Kidney (tissue), 13 donors: ENCODE measurements at regions not wholly inside any gene's neighbourhood (a gene's known extent, or its start where the extent isn't known, plus 50 kb on each side); places are given as distances from the start of the nearest gene placed in this dataset.

Experiments used
- DNase-seq, 5 donors: peaks; one replicate each; pipeline ENCODE4 v3.0.0-alpha.2; 2013 to 2020
- FAIRE-seq: peaks from 2 replicates; lab custom pipeline; 2012; peaks lifted over from hg19 to GRCh38; lab: Jason Lieb, UNC
- H3K27ac ChIP-seq, 2 donors: one replicate each; pipeline ENCODE4 v1.7.0; 2013; ENCODE audit warnings: low read depth in 2 of 2, low read length in 2 of 2, inconsistent platforms in 1 of 2
- H3K27me3 ChIP-seq: one replicate; pipeline ENCODE4 v1.7.1; 2013; ENCODE audit warnings: low read length, inconsistent platforms; ENCODE audit not compliant: control insufficient read depth, insufficient read depth
- H3K36me3 ChIP-seq, 3 donors: one replicate each; pipeline versions ENCODE4 v1.7.0 to v1.7.1; 2013; ENCODE audit warnings: low read length in 3 of 3, control low read depth in 1 of 3, inconsistent platforms in 1 of 3; ENCODE audit not compliant: insufficient read depth in 3 of 3, control insufficient read depth in 2 of 3
- H3K4me1 ChIP-seq, 3 donors: one replicate each; pipeline versions ENCODE4 v1.7.0 to v1.7.1; 2013; ENCODE audit warnings: low read length in 3 of 3, inconsistent platforms in 1 of 3, low read depth in 1 of 3; ENCODE audit not compliant: control insufficient read depth in 2 of 3, insufficient read depth in 2 of 3
- H3K4me3 ChIP-seq, 3 donors: one replicate each; pipeline versions ENCODE4 v1.7.0 to v1.8.1; 2013; ENCODE audit warnings: low read length in 3 of 3, control low read depth in 1 of 3, inconsistent platforms in 1 of 3
- H3K9ac ChIP-seq, 3 donors: one replicate each; pipeline versions ENCODE4 v1.7.0 to v1.7.1; 2013; ENCODE audit warnings: low read length in 3 of 3, control low read depth in 1 of 3, inconsistent platforms in 1 of 3
- H3K9me3 ChIP-seq, 3 donors: one replicate each; pipeline versions ENCODE4 v1.7.0 to v1.7.1; 2013; ENCODE audit warnings: low read length in 3 of 3, control low read depth in 1 of 3, inconsistent platforms in 1 of 3; ENCODE audit not compliant: control insufficient read depth in 2 of 3, insufficient read depth in 1 of 3
- CTCF ChIP-seq: IDR thresholded peaks from 3 replicates; pipeline ENCODE4 v1.5.1; 2012; ENCODE audit warnings: mild to moderate bottlenecking, moderate library complexity, borderline replicate concordance; ENCODE audit not compliant: insufficient read depth; ENCODE audit errors: extremely low read depth
- intact Hi-C: fragments of 100-400 bp; cut with DNase I; formaldehyde crosslinking; loops from one replicate; pipeline ENCODE4 v1.11.1; 2022
- donor health status: control.
- donor health status: control.
- donor health status: control.
- donor health status: control.
- donor health status: control.
- donor health status: DM: yes; HTN: yes; CAD: no.
- donor health status: Normal renal cell carcinoma (clear cell type).

GRCh38 chr12:77163074-77164038 lies 98.0 kb upstream of the E2F7 start:
- Histone ChIP-seq H3K9me3 (no peaks in the 10 kb centered on the region), H3K4me3 (no peak overlapping the region), H3K4me1 (no peaks in the 10 kb centered on the region), H3K36me3 (no peaks in the 10 kb centered on the region), H3K9ac (no peak overlapping the region), H3K27ac (no peak overlapping the region), H3K27me3 (no peaks in the 10 kb centered on the region)
- TF ChIP-seq CTCF = no peak
- intact Hi-C loops = no loop called here
- DNase-seq (no peak), FAIRE-seq (no peak)

GRCh38 chr12:77161944-77162343 lies 96.6 kb upstream of the E2F7 start:
- no peak overlapping the region for H3K4me3 ChIP-seq
- H3K36me3 ChIP-seq = no peaks in the 10 kb centered on the region
- H3K27me3 ChIP-seq = no peaks in the 10 kb centered on the region
- intact Hi-C loops = no loop called here
- H3K4me1 ChIP-seq = no peaks in the 10 kb centered on the region
- no peak for TF ChIP-seq CTCF
- H3K27ac ChIP-seq = no peak overlapping the region
- peak in 1 of 5 donors; percentile 7 for DNase-seq
- H3K9ac ChIP-seq = no peak overlapping the region
- FAIRE-seq = no peak
- no peaks in the 10 kb centered on the region for H3K9me3 ChIP-seq

DNA sequence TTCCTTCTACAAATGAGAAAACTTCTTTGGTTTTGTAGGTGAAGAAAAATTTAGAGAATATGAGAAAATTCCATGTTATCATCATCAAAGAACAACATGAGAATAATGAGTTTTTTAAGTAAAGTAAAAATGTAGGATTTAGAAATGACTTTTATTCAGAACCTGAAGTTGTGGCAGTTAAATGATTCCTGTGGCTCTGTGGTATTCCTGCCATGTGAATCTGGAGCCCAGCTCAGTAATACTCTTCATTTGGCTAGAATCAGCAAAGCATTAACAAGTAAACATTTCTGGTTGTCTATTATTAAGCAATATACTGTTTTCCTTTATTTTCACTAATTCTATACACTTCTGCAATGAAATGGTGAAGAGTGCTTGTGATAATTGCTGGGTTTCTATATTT lies 95.6 kb upstream of the E2F7 start:
- H3K27ac ChIP-seq = no peak overlapping the region
- no peak overlapping the region for H3K9ac ChIP-seq
- H3K4me1 ChIP-seq = no peaks in the 10 kb centered on the region
- FAIRE-seq = no peak
- no peaks in the 10 kb centered on the region for H3K9me3 ChIP-seq
- no peak for TF ChIP-seq CTCF
- no peak overlapping the region for H3K4me3 ChIP-seq
- H3K36me3 ChIP-seq = no peaks in the 10 kb centered on the region
- intact Hi-C loops = no loop called here
- no peak for DNase-seq
- H3K27me3 ChIP-seq = no peaks in the 10 kb centered on the region
